AML-193 (cell line): ENCODE measurements at regions not wholly inside any gene's neighbourhood (a gene's known extent, or its start where the extent isn't known, plus 50 kb on each side); places are given as distances from the start of the nearest gene placed in this dataset.

Experiments
- DNase-seq, 2 experiments: peaks; one replicate each; lab custom pipeline; 2025; lab: John Stamatoyannopoulos, UW

DNA sequence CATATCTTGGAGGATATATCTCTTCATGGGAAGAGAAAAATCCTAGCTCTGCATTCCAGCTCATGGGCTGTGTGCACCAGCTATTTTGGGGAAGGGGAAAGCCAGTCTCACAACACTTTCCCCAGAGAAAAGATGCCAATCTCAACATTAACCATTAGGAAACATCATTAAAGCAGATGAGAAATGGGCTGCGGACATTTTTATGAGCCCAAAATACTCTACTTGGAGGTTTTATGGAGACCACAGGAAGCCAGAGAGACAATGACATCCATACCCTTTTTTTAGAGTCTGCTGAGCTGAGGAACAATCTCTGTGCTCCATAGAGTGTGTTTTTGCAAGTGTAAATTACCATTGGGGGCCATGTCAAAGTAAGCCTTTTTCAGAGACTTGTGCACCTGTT, 213.7 kb downstream of the TRIB2 start:
- no peak for DNase-seq

DNA sequence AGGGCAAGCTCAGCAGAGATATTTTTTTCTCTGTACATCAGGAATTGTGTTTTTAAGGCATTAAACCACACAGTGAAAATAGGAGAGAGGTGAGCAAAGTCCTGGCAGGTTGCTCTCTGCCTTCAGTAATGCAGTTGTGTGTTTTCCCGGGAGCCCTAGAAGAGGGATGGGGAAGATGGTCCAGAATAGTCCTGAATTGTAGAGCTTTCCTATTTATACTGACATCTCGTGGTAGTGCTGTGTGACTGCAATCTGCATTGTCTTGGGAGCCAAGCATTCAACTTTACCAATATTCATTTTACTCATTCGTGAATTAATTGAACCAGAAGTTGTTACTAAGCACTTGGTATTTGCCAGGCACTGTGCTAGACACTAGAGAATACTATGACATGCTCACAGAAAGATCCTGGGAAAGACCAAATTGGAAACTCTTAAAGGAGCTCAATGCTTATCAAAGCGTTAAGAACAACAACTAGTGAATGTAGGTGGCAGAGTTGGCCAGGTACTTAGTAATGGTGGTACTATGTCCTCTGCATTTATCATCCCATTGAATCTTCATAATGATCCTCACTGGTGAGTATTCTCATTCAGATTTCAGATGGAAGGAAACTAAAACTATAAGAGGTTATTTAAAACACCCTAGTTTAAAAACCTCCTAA, 214.6 kb downstream of the TRIB2 start:
- DNase-seq: peak in 1 of 2 experiments; percentile 14

DNA sequence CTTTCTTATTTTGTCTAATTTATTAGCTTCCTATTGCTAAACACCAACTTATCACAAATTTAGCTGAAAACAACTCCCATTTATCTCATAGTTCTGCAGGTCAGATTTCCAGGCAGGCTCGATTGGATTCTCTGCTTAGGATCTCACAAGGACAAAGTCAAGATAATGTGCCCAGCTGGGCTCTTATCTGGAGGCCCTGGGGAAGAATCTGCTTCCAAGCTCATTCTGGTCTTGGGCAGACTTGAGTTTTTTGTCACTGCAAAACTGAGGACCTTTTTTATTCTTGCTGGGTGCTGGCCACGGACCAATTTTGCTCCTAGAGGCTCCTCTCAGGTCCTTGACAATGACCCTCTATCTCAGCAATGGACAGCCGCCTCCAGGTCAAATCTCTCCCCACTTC, 215.5 kb downstream of the TRIB2 start:
- DNase-seq: no peak

DNA sequence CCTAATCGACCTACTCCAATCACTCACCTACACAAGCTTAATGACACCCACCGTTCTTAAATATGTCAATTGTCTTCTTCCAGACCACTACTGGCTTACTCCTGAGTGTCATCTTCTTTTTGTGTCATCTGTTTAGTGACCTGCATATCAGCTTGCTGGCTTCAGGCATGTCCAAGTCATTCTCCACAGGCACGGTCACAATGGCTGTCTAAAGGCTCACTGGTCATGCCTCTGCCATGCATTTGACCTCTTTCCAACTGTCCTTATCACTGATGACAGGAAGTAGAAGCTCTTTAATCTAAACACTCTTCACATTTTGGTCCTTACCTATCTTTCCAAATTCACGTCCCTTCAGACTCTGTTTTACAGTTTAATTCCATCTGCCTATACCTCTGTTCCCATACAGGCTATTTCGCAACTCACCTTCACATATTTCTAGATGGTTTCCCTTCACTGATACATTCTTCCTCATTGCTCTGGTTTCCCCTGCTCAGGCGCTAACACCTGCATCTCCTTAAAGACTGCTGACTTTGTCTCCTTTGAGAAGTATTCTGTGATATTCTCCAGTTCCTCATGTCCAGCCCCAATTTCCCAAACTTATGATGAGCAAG, 217.5 kb downstream of the TRIB2 start:
- DNase-seq: no peak

DNA sequence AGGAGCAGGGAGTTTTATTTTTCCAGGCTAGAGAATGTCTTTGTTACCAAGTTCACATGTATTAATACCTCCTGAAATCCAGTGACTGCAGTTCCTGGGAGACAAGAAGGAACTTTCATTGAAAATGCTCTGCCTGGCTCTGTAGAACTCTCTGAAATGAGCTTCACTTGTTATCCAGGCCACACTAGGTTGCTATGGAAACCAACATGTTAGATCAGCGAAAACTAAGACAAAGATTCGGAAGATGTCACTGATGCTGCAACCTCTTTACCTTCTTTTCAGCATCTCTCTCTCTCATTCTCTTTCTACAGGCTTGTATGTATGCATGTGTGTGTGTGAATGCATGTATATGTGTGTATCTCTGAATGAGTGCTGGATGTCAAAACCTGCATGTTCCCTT, 218.5 kb downstream of the TRIB2 start:
- DNase-seq: no peak

DNA sequence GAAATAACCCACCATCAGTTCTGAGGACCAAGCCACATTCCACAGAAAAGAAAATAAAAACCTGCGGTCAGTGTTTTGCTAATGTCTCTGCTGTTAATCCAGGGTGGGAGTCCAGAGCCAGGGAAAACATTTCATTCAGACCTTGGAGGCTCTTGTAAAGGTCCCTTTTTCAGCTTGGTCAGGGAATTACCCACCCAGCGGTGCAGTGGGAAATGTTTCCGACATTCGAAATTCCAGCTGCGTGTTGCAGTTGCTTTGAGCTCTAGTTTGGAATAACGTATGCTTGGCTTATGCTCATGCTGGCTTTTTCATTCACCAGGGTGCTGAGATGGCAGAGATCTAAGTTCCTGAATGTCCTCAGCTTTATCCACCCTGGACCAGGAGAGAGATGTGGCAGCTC, 219.1 kb downstream of the TRIB2 start:
- DNase-seq: no peak

DNA sequence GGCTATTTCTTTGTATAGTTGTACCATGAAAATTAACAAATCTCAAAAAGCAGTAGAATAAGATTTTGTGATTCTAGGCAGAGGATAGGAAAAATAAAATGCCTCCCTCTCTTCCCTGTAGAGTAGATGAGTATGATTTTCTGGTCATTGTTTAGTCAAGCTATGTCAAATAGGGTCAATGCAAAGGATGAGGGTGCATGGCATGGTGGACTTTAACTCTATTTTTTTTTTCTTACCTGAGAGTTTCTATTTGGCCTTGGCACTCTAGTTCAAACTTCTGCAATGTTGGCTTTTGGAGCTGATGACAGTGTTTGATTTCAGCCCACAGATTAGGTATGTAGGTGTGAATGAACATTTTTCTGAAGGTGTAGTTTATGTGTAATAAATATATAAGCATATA, 224.5 kb downstream of the TRIB2 start:
- DNase-seq: no peak

DNA sequence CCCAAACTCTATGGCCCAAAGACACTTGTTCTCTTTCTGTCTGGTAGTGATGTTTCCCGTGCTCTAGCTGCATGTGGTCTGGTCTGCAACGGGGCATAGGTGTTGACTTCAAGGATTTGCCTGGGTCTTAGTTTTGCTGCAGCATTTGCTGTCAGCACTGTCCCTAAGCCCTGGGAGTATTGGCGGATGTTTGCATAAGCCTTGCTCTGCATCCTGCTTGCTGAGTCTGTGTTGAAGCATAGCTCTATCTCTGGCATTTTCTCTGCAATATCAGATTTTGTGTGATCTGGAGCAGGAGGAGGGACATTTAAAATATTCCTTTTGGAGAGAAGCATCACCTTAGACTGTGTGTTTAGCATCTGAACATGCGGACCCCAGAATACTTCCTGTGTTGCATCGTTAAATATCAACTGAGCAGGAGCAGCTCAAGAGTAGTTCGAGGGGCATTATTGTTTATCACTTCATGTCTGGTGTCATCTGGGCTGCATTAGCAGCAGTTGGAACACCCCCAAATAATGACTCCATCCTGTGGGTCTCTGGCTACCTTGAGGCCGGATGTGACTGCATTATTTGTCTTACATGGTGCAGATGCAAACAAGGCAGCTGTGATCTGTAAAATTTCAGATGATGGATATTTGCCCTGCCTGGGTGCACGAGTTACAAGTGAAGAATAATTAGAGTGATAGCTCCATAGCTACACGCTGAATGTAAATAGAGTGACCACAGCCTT, 231.7 kb downstream of the TRIB2 start:
- no peak for DNase-seq

DNA sequence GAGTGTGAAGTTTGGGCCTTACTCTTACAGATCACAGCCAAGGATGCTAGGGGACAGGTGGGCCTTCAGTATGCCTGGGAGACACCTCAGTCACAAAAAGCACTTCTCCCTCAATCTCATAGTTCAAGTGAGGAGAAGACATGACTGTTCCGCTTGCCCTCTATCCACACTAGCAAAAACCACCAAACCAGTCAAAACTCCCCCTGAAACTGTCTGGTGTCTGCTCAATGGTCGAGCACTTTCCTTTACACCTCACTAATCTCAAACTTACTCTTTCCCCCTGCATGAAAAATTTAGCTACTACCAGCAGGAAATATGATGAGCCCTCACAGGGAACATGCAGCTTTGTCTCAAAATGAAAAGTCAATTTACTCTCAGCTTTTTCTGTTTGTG, 232.2 kb downstream of the TRIB2 start:
- no peak for DNase-seq

DNA sequence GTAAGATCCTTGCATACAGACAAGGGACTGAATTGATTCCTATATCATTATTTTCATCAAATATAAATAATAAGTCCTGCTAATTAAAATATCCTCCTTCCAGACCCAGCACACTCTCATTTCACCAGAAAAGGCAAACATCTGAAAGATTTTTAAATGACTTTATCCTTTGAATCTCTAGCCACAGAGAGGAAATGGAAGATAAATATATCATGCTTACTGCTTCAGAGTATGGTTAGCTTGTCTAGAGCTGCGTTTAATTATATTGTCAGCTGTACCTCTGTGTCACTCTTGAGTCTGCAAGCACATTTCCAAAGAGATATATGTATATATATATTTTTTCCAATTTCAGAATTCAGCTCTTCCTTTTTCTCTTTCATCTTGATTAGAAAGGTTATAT, 232.7 kb downstream of the TRIB2 start:
- no peak for DNase-seq

DNA sequence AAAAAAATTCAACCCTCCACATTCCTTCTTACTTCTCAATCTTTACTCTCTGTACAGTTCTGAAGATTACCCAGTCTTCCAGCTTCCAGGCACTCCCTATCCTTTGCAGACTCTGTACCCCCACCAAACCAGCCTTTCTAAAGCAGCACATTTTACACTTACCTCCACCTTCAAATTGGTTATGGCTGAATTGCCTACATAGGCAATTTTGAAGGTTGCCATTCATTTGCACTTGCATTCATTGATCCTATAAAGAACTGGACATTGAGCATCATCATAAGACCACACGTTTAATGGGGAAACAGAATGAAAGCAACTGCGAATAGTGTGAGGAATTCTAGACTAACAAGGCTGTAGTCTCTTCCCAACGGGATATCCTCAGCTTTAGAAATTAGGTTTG, 233.4 kb downstream of the TRIB2 start:
- no peak for DNase-seq

DNA sequence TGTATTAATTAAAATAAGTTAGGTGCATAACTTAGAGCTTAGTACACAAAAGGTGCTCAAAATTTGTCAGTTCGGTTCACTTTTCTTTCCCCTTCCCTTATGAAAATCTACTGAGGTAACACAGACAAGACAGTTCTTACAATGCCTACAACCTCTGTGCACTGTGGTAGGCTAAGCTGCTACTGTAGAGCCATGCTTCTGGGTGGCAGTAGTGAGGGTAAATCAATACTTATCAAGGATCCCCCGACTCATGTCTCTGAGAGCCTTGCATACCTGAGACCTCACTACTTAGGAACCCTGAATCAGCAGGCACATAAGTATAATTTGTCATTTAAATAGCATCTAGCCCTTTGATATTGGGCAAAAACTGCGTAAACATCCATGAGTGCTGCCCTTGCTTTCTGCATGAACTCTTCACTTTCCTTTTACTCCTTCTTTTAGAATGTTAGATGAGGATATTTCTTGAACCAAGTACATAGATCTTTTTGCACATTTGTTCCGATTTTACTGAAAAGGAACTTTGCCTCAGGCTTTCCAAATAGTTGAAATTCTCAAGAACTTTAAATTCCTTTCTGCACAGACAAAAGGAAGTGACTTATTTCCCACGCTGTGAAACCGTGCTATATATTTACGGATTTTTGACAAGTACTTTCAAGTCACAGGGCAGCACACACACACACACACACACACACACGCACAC, 234.4 kb downstream of the TRIB2 start:
- no peak for DNase-seq

DNA sequence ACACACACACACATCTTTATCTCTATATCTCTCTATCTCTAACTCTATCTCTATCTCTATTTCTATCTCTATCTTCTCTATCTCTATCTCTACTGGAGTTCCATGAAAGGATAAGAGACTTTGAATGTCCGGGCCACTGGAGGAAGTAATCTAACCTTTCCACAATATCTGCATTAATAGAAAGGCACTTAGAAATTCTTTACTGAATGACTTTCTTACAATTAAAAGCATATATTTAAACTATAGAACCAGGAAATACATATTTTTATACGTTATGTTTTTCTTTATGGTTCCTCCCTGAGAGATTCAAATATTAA, 234.9 kb downstream of the TRIB2 start:
- no peak for DNase-seq

DNA sequence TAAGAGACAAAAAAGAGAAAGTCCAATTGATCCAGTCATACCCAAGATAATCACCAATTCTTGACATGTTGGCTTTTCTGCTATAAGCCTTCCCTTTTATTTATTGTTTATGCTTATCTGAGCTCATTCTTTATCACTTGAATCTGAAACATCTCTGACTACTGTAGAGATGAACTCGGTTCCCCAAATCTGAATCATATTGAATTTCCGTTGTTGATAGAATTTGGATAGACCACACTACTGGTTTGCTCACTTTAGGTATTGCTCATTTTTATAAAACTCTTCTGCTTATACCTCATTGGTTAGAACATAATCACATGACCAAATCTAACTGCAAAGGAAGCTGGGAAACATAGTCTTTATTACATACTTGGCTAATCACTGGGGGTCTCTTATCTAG, 236.9 kb downstream of the TRIB2 start:
- no peak for DNase-seq

DNA sequence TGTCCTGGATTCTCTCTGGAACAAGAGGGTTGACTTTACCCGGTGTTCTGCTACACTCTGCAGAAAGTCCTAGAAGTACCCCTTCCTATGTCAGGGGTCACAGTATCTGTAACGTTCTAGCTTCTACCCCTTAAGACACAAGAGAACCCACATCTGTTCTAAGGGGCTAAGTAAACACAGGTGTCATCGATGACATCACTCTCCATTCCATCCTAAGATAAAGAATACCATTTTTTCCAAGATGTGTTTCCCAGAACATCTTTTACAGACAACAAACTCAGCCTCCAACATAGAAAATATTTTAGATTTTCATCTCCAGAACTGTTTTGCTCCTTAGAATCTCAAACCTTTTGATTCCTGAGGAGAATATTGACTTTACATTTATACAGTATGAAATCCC, 239.1 kb downstream of the TRIB2 start:
- no peak for DNase-seq

DNA sequence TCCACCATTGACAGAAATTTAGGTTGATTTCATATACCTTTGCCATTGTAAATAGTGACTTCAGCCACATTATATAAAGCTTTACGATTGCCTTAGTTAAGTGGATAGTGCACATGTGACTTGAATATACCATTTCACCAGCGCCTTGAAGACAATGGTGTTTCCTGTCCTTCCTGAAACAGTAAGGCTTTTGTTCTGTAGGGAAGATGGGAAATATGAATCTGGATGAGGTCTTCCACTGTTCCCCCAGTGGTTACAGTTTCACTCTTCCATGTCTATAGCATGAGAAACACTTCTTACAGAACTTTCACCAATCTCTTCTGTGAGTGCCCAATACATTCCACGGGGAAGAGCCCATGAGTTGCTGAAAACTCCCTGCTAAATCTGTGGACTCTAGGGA, 240.5 kb downstream of the TRIB2 start:
- DNase-seq: no peak

DNA sequence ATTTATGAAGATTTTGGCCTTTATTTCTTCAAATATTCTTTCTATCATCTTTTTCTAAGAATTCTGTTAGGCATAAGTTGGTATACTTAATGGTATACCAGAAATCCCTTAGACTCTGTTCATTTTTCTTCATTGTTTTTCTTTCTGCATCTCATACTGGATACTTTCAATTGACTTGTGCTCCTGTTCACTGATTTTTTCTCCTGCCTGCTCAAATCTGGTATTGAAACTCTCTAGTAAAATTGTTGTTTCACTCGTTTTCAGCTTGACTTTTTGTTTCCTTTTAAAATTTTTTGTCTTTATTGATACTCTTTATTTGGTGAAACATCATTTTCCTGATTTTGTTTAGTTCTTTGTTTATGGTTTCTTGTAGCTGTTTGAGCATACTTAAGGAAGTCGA, 243.2 kb downstream of the TRIB2 start:
- no peak for DNase-seq

DNA sequence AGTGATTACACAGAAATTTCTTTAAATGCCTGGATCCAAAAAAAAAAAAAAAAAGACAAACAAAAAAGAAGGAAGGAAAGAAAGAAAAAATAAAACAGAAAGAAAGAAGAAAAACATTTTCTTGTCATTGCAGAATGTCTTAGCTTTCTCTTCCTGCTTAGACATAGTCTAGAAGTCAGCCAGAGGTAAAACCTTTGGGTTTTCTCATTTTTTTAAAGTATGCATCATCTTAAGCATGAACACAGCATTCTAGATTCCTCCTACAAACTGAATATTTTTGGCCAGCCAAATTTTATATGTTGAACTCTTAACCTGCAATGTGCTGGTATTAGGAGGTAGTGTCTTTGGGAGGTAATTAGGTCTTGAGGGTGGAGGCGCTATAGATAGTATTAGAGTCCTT, 243.9 kb downstream of the TRIB2 start:
- DNase-seq: no peak

DNA sequence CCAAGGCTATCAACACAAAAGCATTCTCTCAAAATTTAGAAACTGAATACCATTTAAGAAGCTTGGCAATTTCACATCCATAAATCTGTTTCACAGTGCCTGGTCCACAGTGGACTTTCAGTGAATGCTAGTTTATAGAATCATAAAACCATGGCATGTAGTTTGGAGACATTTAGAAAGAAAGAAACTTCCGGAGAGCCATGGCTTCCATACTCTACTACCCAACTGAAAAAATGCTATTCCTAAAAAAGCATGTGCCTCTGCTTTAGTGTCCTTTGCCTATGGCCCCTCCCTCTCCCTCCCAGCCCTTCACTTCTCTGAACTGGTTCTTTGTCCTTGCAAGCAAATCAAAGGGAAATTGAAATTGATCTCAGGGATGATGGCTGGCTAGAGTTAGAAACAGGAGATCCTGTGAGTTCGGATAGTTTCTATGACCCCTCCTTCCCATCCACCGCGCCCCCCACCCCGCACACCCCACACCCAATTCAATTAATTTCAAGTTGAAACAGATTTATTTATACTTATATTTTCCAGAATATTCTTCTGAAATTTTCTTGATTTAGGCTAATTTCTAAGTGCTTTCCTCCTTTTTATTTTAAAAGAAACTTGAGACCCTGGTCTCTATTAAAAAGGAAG, 248.3 kb downstream of the TRIB2 start:
- no peak for DNase-seq

DNA sequence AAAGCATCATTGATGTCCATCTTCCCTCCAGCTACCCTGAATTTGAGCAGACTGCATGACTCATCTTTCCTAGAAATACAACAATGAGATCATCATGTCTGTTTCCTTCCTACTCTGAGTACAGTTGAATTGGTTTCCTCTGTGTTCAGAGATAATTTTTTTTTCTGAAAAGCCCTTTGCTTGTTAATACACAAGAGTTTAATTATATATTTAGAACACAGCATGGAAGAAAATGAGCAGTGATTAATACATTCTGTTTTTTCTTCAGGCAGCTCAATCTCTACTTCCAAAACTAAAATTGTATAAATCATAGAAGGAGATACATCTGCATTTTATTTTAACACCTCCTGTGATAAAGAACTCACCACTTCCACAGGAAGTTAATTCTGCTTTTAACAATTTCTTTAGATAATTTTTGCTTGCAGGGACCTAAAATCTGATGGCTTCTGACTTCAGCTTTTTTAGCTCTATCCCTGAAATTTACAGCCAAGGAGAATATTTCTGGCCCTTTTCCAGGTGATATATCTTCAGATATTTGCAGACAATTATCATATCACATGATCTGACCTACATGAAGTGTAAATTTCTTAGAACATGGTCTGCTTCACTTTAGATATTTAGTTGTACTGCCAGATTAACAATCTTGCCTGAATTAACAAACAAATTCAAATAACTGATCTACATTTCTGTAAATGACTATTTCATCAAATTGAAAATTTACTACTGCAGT, 249.0 kb downstream of the TRIB2 start:
- DNase-seq: peak; percentile 58 to 75

DNA sequence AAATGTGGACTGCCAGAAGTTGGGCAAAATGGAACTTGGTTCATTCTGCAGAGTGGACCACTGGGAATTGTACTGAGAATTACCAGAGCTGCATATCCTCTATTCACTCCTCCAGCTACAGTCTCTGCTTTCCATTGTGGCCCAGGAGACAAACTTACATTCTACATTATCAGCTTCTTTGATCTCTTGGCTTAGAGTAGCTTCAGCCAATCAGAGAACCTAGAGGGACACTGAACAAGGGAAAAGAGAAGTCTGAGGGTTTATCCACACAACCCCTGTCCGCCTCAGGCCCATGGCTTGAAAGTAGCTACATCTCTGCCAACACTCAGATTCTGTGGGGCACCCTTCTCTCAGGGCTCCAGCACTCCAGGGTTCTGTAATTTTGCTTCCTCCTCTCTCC, 251.1 kb downstream of the TRIB2 start:
- DNase-seq: no peak

DNA sequence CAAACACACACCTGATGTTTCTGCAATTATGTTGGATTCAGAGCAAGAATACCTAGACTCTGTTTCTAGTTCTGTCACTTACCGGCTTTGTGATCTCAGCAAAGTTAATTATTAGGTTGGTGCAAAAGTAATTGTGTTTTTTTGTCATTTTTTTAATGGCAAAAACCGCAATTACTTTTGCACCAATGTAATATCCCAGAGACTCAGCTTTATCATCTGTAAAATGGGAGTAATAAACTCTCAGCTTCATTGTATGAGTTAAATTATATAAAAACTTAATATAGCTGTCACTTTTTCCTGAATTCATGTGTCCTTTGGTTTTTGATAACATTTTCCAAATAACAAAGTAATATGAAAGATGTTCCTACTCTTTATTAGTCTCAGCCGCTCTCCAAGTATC, 251.7 kb downstream of the TRIB2 start:
- DNase-seq: no peak
